Fibroblast of pulmonary artery (primary cell): ENCODE measurements at regions not wholly inside any gene's neighbourhood (a gene's known extent, or its start where the extent isn't known, plus 50 kb on each side); places are given as distances from the start of the nearest gene placed in this dataset.

Experiments
- DNase-seq: peaks from one replicate; pipeline ENCODE4 v3.0.0-alpha.2; 2010; ENCODE audit warnings: low read depth
- H3K4me3 ChIP-seq: replicated peaks from 2 replicates; pipeline ENCODE4 v1.5.1; 2011; ENCODE audit warnings: low read depth, mild to moderate bottlenecking, control low read depth, low read length, moderate library complexity
- CTCF ChIP-seq: IDR thresholded peaks from 2 replicates; pipeline ENCODE4 v1.5.1; 2011; ENCODE audit warnings: mild to moderate bottlenecking, control low read depth, low read length, inconsistent platforms; ENCODE audit errors: missing control alignments

DNA sequence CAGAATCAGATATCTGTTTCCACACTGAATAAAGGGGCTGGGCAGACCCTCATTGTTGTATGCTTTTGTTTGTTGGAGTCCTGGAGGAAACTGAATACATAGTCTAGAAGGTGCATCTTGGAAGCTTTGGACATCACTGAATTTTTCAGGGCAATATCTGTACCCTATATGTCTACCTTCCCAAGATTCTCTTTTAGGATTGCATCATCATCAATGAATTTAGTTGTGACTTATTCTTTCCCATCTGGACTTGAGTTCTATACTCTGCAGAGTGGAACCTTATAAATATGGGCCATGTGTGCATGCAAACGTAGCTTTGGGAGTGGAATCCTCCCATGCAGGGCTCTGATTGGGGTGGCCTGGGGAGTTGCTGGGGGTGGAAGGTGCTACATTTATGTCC lies 60.7 kb upstream of the PROKR2 start:
- DNase-seq, result no peak
- TF ChIP-seq CTCF, result no peak
- H3K4me3 ChIP-seq, result no peak overlapping the region

DNA sequence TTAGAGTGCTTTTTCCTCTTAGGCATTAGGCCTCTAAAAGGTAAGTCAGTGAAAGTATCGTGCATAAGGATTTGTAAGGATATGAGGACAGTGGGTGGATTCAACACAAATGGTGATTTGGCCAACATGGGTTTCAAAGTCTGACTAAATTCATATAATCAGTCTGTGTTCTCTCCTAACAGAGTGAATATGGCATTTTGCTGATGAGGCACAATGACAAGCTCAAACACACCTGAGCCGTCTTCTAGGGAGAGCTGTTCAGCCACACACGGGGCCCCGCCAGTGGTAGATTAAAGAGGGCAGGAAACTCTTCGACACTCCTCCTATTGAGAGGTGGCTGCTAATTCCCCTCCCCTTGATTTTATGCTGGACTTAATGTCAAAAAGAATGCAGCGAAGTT lies 59.5 kb upstream of the PROKR2 start:
- no peak for DNase-seq
- H3K4me3 ChIP-seq, result no peak overlapping the region
- TF ChIP-seq CTCF, result no peak

GRCh38 chr20:5374171-5374570 lies 57.4 kb upstream of the PROKR2 start:
- TF ChIP-seq CTCF, result no peak
- DNase-seq, result no peak
- H3K4me3 ChIP-seq, result no peak overlapping the region

DNA sequence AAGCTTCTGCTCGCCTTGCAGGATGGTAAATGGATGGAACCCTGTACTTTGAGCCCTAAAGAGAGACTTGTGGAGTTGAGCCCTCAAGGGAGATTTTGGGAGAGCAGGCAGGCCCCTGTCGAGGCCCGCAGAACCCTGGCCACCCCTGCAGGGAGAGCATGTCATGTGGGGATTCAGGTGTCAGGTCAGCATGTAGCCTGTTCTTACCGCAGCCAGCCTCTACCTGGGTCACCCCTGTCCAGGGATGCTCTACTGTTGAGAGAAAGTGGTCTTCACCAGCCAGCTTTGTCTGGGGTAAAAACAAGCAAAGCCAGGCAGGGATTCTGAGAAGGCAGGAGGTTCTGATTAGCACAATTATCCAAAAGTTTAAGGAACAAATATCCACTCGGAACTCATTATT lies 55.6 kb upstream of the PROKR2 start:
- no peak overlapping the region for H3K4me3 ChIP-seq
- no peak for DNase-seq
- TF ChIP-seq CTCF, result no peak

DNA sequence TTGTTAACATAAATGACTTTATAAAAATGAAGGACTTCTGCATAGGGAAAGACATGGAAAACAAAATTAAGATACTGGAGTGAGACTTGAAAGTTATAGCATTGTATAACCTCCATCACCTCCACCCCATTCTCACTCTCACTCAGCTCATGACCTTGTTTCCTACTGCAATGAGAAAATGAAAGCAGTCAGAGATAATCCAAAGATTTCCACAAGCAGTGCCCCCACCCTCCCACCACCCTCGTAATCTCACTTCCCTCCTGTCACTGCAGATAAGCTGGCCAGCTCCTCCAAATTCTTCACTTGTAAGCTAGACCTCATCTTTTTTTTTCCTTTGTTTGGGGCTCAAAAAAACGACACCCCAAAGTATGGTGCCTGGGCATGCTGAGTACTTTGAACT lies 52.9 kb upstream of the PROKR2 start:
- no peak for TF ChIP-seq CTCF
- no peak overlapping the region for H3K4me3 ChIP-seq
- DNase-seq, result no peak
